ENCODE measurements at regions not wholly inside any gene's neighbourhood (a gene's known extent, or its start where the extent isn't known, plus 50 kb on each side); places are given as distances from the start of the nearest gene placed in this dataset.

- H3K27me3 Mint-ChIP-seq (ENCODE audit: low read depth) = peaks cover 21% of the 10 kb centered on the region
- no peak for ATAC-seq (replicated peaks in 1 of 2)
- H3K27ac Mint-ChIP-seq = no peak overlapping the region
- DNase-seq = no peak
- no peaks in the 10 kb centered on the region for H3K4me1 Mint-ChIP-seq (ENCODE audit: low read depth)
- no peak overlapping the region for H3K4me3 Mint-ChIP-seq
- peaks cover 0 to 2% of the 10 kb centered on the region in 2 donors for H3K36me3 Mint-ChIP-seq (ENCODE audit: insufficient read depth in 2 of 2)
- peaks cover 1 to 2% of the 10 kb centered on the region in 2 donors for H3K9me3 Mint-ChIP-seq
Measured at GRCh38 chr16:77662246-77662645, 60.1 kb upstream of the NUDT7 start.

GRCh38 chr16:77663711-77664110 lies 58.6 kb upstream of the NUDT7 start:
- Mint-ChIP-seq H3K4me3 (no peak overlapping the region), H3K9me3 (peaks cover 1 to 2% of the 10 kb centered on the region in 2 donors), H3K27me3 (ENCODE audit: low read depth) (peaks cover 24% of the 10 kb centered on the region), H3K27ac (no peak overlapping the region), H3K4me1 (ENCODE audit: low read depth) (no peaks in the 10 kb centered on the region), H3K36me3 (ENCODE audit: insufficient read depth in 2 of 2) (peaks cover 0 to 2% of the 10 kb centered on the region in 2 donors)
- ATAC-seq (replicated peaks in 1 of 2) (no peak), DNase-seq (no peak)

- no peak overlapping the region for H3K4me3 Mint-ChIP-seq
- H3K27ac Mint-ChIP-seq = no peak overlapping the region
- peaks cover 1 to 2% of the 10 kb centered on the region in 2 donors for H3K9me3 Mint-ChIP-seq
- H3K4me1 Mint-ChIP-seq (ENCODE audit: low read depth) = no peaks in the 10 kb centered on the region
- H3K36me3 Mint-ChIP-seq (ENCODE audit: insufficient read depth in 2 of 2) = peaks cover 0 to 2% of the 10 kb centered on the region in 2 donors
- DNase-seq = no peak
- ATAC-seq (replicated peaks in 1 of 2) = no peak
- H3K27me3 Mint-ChIP-seq (ENCODE audit: low read depth) = peaks cover 9% of the 10 kb centered on the region
Measured at GRCh38 chr16:77666771-77667170, 55.5 kb upstream of the NUDT7 start.

GRCh38 chr16:77668201-77668600 lies 54.1 kb upstream of the NUDT7 start:
- DNase-seq (no peak), ATAC-seq (replicated peaks in 1 of 2) (no peak)
- Mint-ChIP-seq H3K36me3 (ENCODE audit: insufficient read depth in 2 of 2) (peaks cover 0 to 2% of the 10 kb centered on the region in 2 donors), H3K9me3 (peaks cover 0 to under 1% of the 10 kb centered on the region in 2 donors), H3K27ac (no peak overlapping the region), H3K4me3 (no peak overlapping the region), H3K4me1 (ENCODE audit: low read depth) (no peaks in the 10 kb centered on the region), H3K27me3 (ENCODE audit: low read depth) (peaks cover 9% of the 10 kb centered on the region)

GRCh38 chr16:77669057-77669456 lies 53.3 kb upstream of the NUDT7 start:
- DNase-seq (no peak), ATAC-seq (replicated peaks in 1 of 2) (no peak)
- no peaks in the 10 kb centered on the region for H3K9me3 Mint-ChIP-seq
- no peaks in the 10 kb centered on the region for H3K36me3 Mint-ChIP-seq (ENCODE audit: insufficient read depth in 2 of 2)
- H3K4me1 Mint-ChIP-seq (ENCODE audit: low read depth) = no peaks in the 10 kb centered on the region
- no peak overlapping the region for H3K27ac Mint-ChIP-seq
- H3K27me3 Mint-ChIP-seq (ENCODE audit: low read depth) = peaks cover 9% of the 10 kb centered on the region
- H3K4me3 Mint-ChIP-seq = no peak overlapping the region
